ENCODE measurements at regions not wholly inside any gene's neighbourhood (a gene's known extent, or its start where the extent isn't known, plus 50 kb on each side); places are given as distances from the start of the nearest gene placed in this dataset.
A peak's percentile ranks its signal among the peaks of the same experiment; 100 is the strongest.
"Not testable (repeated sequence)": the region's sequence is repeated elsewhere in the genome, so short reads cannot be mapped to it uniquely, and the experiment has no call there.

DNA sequence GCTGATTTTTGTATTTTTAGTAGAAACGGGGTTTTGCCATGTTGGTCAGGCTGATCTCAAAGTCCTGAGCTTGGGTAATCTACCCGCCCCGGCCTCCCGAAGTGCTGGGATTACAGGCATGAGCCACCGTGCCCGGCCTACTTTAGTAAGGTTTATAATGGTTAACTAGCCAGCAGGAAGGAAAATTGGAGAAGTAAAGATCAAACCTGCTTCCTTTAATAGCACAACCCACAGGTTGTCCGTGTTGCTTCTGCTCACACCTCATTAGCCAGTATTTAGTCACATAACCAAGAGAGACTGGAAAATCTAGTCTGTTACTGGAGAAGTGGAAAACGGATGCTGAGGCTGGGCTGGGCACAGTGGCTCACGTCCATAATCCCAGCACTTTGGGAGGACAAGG is 51.9 kb upstream of the TBL1XR1 start:
- Histone ChIP-seq H3K27ac (ENCODE audit: low read depth, low read length) (no peak overlapping the region), H3K9me3 (ENCODE audit: control insufficient read depth, insufficient read depth, low read depth, low read length) (peaks cover 5% of the 10 kb centered on the region; the same call in 1 of the 2 replicates), H3K9ac (ENCODE audit: low read length) (no peak overlapping the region), H3K36me3 (ENCODE audit: control insufficient read depth, insufficient read depth, low read length) (no peaks in the 10 kb centered on the region), H3K4me3 (ENCODE audit: low read depth, low read length) (no peak overlapping the region), H3K27me3 (ENCODE audit: control insufficient read depth, insufficient read depth, low read length) (no peaks in the 10 kb centered on the region), H3K4me1 (ENCODE audit: control insufficient read depth, insufficient read depth, low read length) (no peaks in the 10 kb centered on the region; the same call in 1 of the 2 replicates)

DNA sequence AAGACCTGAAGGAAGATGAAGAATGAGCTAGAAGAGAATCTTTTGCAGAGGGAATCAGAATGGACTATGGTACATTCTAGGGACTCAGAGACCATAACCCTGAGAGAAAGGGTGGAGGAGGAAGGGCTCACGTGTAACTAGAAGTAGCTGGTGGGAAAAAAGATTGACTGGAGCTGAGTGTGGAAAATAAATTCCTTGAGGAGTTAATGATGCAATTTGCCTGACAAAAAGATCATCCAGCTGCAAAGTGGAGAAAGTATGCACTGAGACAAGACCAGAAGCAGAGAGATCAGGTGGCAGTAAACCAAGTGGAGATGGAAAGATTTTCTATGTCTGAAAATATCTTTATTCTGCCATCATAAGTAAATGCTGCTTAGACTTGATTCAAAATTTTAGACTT is 52.9 kb upstream of the TBL1XR1 start:
- Histone ChIP-seq H3K27ac (ENCODE audit: low read depth, low read length) (no peak overlapping the region), H3K4me3 (ENCODE audit: low read depth, low read length) (no peak overlapping the region), H3K9ac (ENCODE audit: low read length) (no peak overlapping the region), H3K27me3 (ENCODE audit: control insufficient read depth, insufficient read depth, low read length) (no peaks in the 10 kb centered on the region), H3K4me1 (ENCODE audit: control insufficient read depth, insufficient read depth, low read length) (no peaks in the 10 kb centered on the region; the same call in 1 of the 2 replicates), H3K9me3 (ENCODE audit: control insufficient read depth, insufficient read depth, low read depth, low read length) (peaks cover 5% of the 10 kb centered on the region; the same call in 1 of the 2 replicates), H3K36me3 (ENCODE audit: control insufficient read depth, insufficient read depth, low read length) (no peaks in the 10 kb centered on the region)

DNA sequence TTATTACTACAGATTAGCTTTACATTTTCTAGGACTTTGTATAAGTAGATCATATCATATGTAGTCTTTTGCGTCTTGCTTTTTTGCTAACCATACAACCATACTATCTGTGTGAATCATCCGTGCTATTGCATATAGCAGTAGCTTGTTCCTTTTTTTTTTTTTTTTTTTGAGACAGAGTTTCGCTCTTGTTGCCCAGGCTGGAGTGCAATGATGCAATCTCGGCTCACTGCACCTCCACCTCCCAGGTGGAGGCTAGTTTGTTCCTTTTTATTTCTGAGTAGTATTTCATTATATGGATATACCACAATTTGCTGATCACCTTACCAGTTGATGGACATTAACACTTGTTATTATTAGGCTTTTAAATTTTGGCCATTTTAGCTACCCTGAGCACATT is 54.5 kb upstream of the TBL1XR1 start:
- H3K4me3 ChIP-seq (ENCODE audit: low read depth, low read length): no peak overlapping the region
- peaks cover 5% of the 10 kb centered on the region; the same call in 1 of the 2 replicates for H3K9me3 ChIP-seq (ENCODE audit: control insufficient read depth, insufficient read depth, low read depth, low read length)
- no peaks in the 10 kb centered on the region; the same call in 1 of the 2 replicates for H3K4me1 ChIP-seq (ENCODE audit: control insufficient read depth, insufficient read depth, low read length)
- no peaks in the 10 kb centered on the region for H3K27me3 ChIP-seq (ENCODE audit: control insufficient read depth, insufficient read depth, low read length)
- no peak overlapping the region for H3K27ac ChIP-seq (ENCODE audit: low read depth, low read length)
- no peaks in the 10 kb centered on the region for H3K36me3 ChIP-seq (ENCODE audit: control insufficient read depth, insufficient read depth, low read length)
- no peak overlapping the region for H3K9ac ChIP-seq (ENCODE audit: low read length)

DNA sequence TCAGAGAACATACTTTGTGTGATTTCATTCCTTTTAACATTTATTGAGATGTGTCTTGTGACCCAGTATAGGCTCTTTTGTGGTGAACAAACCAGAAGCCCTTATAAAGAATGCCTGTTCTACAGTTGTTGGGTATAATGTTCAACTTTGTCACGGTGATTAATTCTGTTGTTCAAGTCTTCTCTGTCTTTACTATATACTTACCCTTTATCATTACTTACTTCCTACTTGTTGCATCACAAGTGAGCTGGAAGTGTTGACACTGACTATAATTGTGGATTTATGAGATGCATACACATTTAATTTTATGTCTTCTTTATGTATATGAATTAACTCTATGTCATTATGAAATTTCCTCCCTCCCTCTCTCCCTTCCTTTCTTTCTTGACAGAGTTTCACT is 59.7 kb upstream of the TBL1XR1 start:
- Histone ChIP-seq H3K9me3 (ENCODE audit: control insufficient read depth, insufficient read depth, low read depth, low read length) (peaks cover under 1% of the 10 kb centered on the region; the same call in 1 of the 2 replicates), H3K27ac (ENCODE audit: low read depth, low read length) (no peak overlapping the region), H3K27me3 (ENCODE audit: control insufficient read depth, insufficient read depth, low read length) (no peaks in the 10 kb centered on the region), H3K36me3 (ENCODE audit: control insufficient read depth, insufficient read depth, low read length) (no peaks in the 10 kb centered on the region), H3K4me3 (ENCODE audit: low read depth, low read length) (no peak overlapping the region), H3K4me1 (ENCODE audit: control insufficient read depth, insufficient read depth, low read length) (0 out of 2 replicates have a peak, but pooled peaks cover under 1% of the 10 kb centered on the region), H3K9ac (ENCODE audit: low read length) (no peak overlapping the region)

DNA sequence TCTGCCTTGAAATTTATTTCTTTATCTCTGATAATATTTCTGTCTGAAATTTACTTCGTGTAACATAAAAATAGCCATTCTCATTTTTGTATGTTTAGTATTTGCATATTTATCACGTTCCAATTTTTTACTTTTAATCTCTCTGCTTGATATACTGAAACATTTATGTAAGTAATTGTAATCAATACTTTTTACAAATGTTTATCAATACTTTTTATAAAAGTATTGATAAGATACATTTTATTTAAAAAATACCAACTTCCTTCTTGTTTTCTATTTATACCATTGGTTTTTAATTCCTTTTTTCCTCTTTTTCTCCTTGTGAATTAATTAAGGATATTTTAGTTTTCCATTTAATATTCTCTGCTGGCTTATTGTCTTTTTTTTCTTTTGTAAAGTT is 60.3 kb upstream of the TBL1XR1 start:
- H3K9me3 ChIP-seq (ENCODE audit: control insufficient read depth, insufficient read depth, low read depth, low read length): no peaks in the 10 kb centered on the region; the same call in 1 of the 2 replicates
- H3K9ac ChIP-seq (ENCODE audit: low read length): no peak overlapping the region
- H3K27me3 ChIP-seq (ENCODE audit: control insufficient read depth, insufficient read depth, low read length): no peaks in the 10 kb centered on the region
- 0 out of 2 replicates have a peak, but pooled peaks cover 5% of the 10 kb centered on the region for H3K4me1 ChIP-seq (ENCODE audit: control insufficient read depth, insufficient read depth, low read length)
- H3K27ac ChIP-seq (ENCODE audit: low read depth, low read length): no peak overlapping the region
- H3K36me3 ChIP-seq (ENCODE audit: control insufficient read depth, insufficient read depth, low read length): no peaks in the 10 kb centered on the region
- no peak overlapping the region for H3K4me3 ChIP-seq (ENCODE audit: low read depth, low read length)

DNA sequence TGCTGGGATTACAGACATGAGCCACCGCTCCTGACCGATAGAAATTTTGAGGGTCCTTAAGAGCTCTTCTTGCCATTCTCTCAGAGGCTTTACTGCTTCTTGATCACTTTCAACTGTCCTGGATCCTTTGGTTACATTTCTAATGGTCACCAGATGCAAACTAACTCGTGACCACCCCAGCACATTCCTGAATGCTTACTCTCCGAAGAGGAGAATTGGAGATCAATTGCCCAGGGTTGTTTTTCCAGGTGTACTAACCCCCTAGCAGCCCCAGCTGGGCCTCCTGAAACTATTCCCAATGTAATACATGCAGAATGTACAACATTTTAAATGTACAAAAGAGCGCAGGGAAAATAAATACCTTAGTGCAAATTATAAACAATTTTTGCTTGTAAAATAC is 65.1 kb upstream of the TBL1XR1 start:
- no peaks in the 10 kb centered on the region for H3K9me3 ChIP-seq (ENCODE audit: control insufficient read depth, insufficient read depth, low read depth, low read length)
- no peak overlapping the region for H3K9ac ChIP-seq (ENCODE audit: low read length)
- no peak overlapping the region for H3K27ac ChIP-seq (ENCODE audit: low read depth, low read length)
- H3K4me3 ChIP-seq (ENCODE audit: low read depth, low read length): no peak overlapping the region
- no peaks in the 10 kb centered on the region for H3K36me3 ChIP-seq (ENCODE audit: control insufficient read depth, insufficient read depth, low read length)
- H3K4me1 ChIP-seq (ENCODE audit: control insufficient read depth, insufficient read depth, low read length): 0 out of 2 replicates have a peak, but pooled peaks cover 5% of the 10 kb centered on the region
- H3K27me3 ChIP-seq (ENCODE audit: control insufficient read depth, insufficient read depth, low read length): no peaks in the 10 kb centered on the region

DNA sequence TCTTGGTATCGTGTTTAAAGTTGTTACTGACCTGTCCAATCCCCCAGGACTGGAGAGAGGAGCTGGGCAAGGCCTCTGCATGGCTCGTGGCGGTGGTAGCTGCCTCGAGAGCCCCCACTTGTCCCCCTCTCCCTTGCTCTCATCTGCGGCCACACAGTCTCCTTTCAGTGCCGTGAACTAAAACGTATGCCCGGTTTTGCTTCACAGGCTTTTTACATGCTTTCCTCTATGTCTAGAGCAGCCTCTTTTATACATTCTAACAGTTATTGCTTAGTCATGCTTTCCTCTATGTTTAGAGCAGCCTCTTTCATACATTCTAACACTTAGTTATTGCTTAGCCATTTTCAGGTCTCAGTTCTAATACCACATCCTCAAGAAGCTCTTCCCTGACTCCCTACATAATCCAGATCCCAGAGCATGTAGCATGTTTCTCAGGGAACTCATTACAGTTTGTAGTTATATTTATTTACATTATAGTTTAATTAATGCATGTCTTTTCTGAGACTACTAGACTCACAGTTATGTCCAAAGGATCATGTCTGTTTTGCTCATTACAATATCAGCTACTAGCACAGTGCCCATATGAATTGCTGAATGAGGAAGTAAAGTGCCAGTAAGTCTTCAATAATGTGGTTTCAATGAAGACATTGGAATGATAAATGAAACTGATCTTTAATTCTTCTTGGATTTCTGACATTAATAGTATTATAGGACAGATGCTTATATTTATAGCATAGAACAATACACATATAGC is 66.5 kb upstream of the TBL1XR1 start:
- no peak overlapping the region for H3K4me3 ChIP-seq (ENCODE audit: low read depth, low read length)
- no peak overlapping the region for H3K9ac ChIP-seq (ENCODE audit: low read length)
- 0 out of 2 replicates have a peak, but pooled peaks cover 5% of the 10 kb centered on the region for H3K4me1 ChIP-seq (ENCODE audit: control insufficient read depth, insufficient read depth, low read length)
- H3K9me3 ChIP-seq (ENCODE audit: control insufficient read depth, insufficient read depth, low read depth, low read length): no peaks in the 10 kb centered on the region
- H3K36me3 ChIP-seq (ENCODE audit: control insufficient read depth, insufficient read depth, low read length): no peaks in the 10 kb centered on the region
- no peak overlapping the region for H3K27ac ChIP-seq (ENCODE audit: low read depth, low read length)
- no peaks in the 10 kb centered on the region for H3K27me3 ChIP-seq (ENCODE audit: control insufficient read depth, insufficient read depth, low read length)

DNA sequence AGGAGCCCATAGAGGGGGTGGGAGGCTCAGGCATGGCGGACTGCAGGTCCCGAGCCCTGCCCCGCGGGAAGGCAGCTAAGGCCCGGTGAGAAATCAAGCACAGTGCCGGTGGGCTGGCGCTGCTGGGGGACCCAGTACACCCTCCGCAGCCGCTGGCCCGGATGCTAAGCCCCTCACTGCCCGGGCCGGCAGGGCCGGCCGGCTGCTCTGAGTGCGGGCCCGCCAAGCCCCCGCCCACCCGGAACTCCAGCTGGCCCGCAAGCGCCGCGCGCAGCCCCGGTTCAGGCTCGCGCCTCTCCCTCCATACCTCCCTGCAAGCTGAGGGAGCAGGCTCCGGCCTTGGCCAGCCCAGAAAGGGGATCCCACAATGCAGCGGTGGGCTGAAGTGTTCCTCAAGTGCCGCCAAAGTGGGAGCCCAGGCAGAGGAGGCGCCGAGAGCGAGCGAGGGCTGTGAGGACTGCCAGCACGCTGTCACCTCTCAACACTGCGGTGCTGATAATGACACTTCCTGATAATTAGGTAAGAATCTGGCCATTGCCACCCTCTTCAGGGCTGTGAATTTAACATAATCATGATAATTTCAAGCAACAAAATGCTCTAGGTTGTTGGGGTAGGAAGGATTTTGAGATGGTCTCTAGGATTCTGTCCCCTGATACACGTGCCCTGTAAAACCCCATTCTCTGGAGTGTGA is 74.7 kb upstream of the TBL1XR1 start:
- not testable (repeated sequence) for H3K27ac ChIP-seq (ENCODE audit: low read depth, low read length); H3K9ac ChIP-seq (ENCODE audit: low read length); H3K4me1 ChIP-seq (ENCODE audit: control insufficient read depth, insufficient read depth, low read length); H3K4me3 ChIP-seq (ENCODE audit: low read depth, low read length); H3K36me3 ChIP-seq (ENCODE audit: control insufficient read depth, insufficient read depth, low read length); H3K27me3 ChIP-seq (ENCODE audit: control insufficient read depth, insufficient read depth, low read length)
- peaks cover 10% of the 10 kb centered on the region; the same call in 1 of the 2 replicates for H3K9me3 ChIP-seq (ENCODE audit: control insufficient read depth, insufficient read depth, low read depth, low read length)

DNA sequence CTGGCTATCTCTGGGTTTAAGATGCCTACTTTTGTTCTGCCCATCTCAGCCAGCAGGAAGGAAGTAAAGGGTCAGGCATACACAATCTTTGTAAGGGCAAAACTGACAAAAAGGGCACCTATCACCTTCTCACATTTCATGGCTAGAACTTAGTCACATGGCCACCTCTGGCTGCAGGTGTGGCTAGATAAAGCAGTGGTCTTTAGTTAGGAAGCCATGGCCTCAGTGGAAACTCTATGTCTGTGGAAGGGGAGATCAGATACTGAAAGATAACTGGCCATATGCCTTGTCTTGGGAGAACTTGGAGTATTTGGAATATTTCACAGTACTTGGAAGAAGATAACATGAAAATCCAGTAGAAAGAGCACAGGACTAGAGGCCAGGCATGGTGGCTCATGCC is 80.7 kb upstream of the TBL1XR1 start:
- no peaks in the 10 kb centered on the region for H3K36me3 ChIP-seq (ENCODE audit: control insufficient read depth, insufficient read depth, low read length)
- no peak overlapping the region for H3K27ac ChIP-seq (ENCODE audit: low read depth, low read length)
- no peak overlapping the region for H3K9ac ChIP-seq (ENCODE audit: low read length)
- H3K27me3 ChIP-seq (ENCODE audit: control insufficient read depth, insufficient read depth, low read length): no peaks in the 10 kb centered on the region
- peaks cover 21% of the 10 kb centered on the region for H3K4me1 ChIP-seq (ENCODE audit: control insufficient read depth, insufficient read depth, low read length)
- H3K4me3 ChIP-seq (ENCODE audit: low read depth, low read length): no peak overlapping the region
- peaks cover 4% of the 10 kb centered on the region; the same call in 1 of the 2 replicates for H3K9me3 ChIP-seq (ENCODE audit: control insufficient read depth, insufficient read depth, low read depth, low read length)

DNA sequence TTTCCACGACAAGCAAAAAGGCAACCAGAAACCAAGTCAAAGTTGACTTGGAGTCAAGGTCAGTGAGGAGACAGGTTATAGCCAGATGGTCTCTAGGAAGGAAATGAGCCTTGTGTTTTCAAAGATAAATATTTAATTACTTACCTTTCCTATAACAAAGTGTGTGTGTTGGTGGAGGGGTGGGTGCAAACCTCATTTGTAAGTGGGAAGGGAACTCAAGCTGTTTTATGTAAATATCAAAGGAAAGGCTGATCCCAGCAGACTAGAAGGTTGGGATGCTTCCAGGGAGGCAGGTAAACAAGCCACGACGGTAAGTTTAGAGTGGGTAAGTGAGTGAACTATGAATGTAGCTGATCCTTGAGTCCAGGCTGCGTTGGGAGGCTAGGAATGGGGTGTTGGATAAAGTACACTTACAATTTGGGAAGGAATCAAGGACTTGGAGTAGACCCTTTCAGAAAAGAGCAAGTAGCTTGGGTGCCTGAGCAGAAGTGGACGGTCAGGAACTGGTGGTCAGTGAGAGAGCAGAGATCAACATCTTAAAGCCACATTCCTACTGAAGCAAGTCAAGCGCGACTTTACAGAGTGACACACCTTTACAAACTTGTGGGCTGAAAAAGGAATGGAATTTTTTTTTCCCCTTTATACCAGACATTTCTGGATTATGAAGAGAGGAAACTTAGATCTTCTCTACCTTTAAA is 82.0 kb upstream of the TBL1XR1 start:
- Histone ChIP-seq H3K36me3 (ENCODE audit: control insufficient read depth, insufficient read depth, low read length) (no peaks in the 10 kb centered on the region), H3K27ac (ENCODE audit: low read depth, low read length) (no peak overlapping the region), H3K9me3 (ENCODE audit: control insufficient read depth, insufficient read depth, low read depth, low read length) (peaks cover 3% of the 10 kb centered on the region; the same call in 1 of the 2 replicates), H3K4me3 (ENCODE audit: low read depth, low read length) (no peak overlapping the region), H3K4me1 (ENCODE audit: control insufficient read depth, insufficient read depth, low read length) (peaks cover 26% of the 10 kb centered on the region), H3K9ac (ENCODE audit: low read length) (peak overlapping the region; percentile 38), H3K27me3 (ENCODE audit: control insufficient read depth, insufficient read depth, low read length) (no peaks in the 10 kb centered on the region)

Data from HUES6 (cell line).